Fibroblast of pulmonary artery (primary cell): ENCODE measurements at regions not wholly inside any gene's neighbourhood (a gene's known extent, or its start where the extent isn't known, plus 50 kb on each side); places are given as distances from the start of the nearest gene placed in this dataset.
"Not testable (repeated sequence)": the region's sequence is repeated elsewhere in the genome, so short reads cannot be mapped to it uniquely, and the experiment has no call there.

ENCODE experiments used
- DNase-seq: peaks from one replicate; pipeline ENCODE4 v3.0.0-alpha.2; 2010; ENCODE audit warnings: low read depth
- H3K4me3 ChIP-seq: replicated peaks from 2 replicates; pipeline ENCODE4 v1.5.1; 2011; ENCODE audit warnings: low read depth, mild to moderate bottlenecking, control low read depth, low read length, moderate library complexity
- TF ChIP-seq, protein P1 (sequence below): IDR thresholded peaks from 2 replicates; pipeline ENCODE4 v1.5.1; 2011; ENCODE audit warnings: mild to moderate bottlenecking, control low read depth, low read length, inconsistent platforms; ENCODE audit errors: missing control alignments

GRCh38 chr11:38948392-38948791 lies 2350.4 kb upstream of the RAG2 start:
- TF ChIP-seq, protein P1, sequence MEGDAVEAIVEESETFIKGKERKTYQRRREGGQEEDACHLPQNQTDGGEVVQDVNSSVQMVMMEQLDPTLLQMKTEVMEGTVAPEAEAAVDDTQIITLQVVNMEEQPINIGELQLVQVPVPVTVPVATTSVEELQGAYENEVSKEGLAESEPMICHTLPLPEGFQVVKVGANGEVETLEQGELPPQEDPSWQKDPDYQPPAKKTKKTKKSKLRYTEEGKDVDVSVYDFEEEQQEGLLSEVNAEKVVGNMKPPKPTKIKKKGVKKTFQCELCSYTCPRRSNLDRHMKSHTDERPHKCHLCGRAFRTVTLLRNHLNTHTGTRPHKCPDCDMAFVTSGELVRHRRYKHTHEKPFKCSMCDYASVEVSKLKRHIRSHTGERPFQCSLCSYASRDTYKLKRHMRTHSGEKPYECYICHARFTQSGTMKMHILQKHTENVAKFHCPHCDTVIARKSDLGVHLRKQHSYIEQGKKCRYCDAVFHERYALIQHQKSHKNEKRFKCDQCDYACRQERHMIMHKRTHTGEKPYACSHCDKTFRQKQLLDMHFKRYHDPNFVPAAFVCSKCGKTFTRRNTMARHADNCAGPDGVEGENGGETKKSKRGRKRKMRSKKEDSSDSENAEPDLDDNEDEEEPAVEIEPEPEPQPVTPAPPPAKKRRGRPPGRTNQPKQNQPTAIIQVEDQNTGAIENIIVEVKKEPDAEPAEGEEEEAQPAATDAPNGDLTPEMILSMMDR = no peak
- H3K4me3 ChIP-seq = no peak overlapping the region
- DNase-seq = no peak

- DNase-seq = no peak
- TF ChIP-seq, protein P1 = no peak
- no peak overlapping the region for H3K4me3 ChIP-seq
These were observed 2339.7 kb upstream of the RAG2 start for GRCh38 chr11:38937709-38938108.

- H3K4me3 ChIP-seq = no peak overlapping the region
- DNase-seq = no peak
- TF ChIP-seq, protein P1 = no peak
These were observed 2337.9 kb upstream of the RAG2 start for GRCh38 chr11:38935941-38936340.

- DNase-seq = no peak
- H3K4me3 ChIP-seq = no peak overlapping the region
- TF ChIP-seq, protein P1 = no peak
These were observed 2330.0 kb upstream of the RAG2 start for GRCh38 chr11:38927993-38928392.

DNA sequence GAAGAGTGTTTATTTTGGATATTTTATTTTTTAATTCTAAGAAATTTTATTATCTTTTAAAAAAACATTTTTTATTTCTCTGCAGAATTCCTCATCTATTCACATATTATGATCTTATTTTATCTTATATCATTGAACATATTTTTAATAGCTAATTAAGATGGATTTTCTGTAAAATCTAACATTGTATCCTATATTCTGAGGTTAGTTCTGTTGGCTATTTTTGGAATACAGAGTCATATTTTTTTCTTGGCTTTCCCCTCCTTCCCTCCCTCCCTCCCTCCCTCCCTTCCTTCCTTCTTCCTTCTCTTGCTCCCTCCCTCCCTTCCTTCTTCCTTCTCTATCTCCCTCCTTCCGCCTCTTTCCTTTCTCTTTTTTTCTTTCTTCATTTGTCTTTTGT lies 2326.6 kb upstream of the RAG2 start:
- TF ChIP-seq, protein P1 = no peak
- no peak overlapping the region for H3K4me3 ChIP-seq
- no peak for DNase-seq

GRCh38 chr11:38900211-38900610 lies 2302.2 kb upstream of the RAG2 start:
- DNase-seq = no peak
- no peak overlapping the region for H3K4me3 ChIP-seq
- TF ChIP-seq, protein P1 = no peak

DNA sequence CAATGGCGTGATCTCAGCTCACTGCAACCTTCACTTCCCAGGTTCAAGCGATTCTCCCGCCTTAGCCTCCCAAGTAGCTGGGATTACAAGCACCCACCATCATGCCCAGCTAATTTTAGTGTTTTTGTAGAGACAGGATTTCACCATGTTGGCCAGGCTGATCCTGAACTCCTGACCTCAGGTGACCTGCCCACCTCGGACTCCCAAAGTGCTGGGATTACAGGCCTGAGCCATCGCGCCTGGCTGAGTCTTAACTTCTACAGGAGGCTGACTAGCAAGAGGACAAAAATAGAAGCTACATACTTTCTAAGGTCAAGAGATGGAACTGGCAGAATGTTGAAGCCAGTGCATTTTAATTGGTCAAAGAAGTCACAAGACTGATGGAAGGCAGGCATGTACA lies 2296.2 kb upstream of the RAG2 start:
- DNase-seq, H3K4me3 ChIP-seq: not testable (repeated sequence)
